ENCODE measurements at regions not wholly inside any gene's neighbourhood (a gene's known extent, or its start where the extent isn't known, plus 50 kb on each side); places are given as distances from the start of the nearest gene placed in this dataset.
A peak's percentile ranks its signal among the peaks of the same experiment; 100 is the strongest.
"Not testable (repeated sequence)": the region's sequence is repeated elsewhere in the genome, so short reads cannot be mapped to it uniquely, and the experiment has no call there.

DNA sequence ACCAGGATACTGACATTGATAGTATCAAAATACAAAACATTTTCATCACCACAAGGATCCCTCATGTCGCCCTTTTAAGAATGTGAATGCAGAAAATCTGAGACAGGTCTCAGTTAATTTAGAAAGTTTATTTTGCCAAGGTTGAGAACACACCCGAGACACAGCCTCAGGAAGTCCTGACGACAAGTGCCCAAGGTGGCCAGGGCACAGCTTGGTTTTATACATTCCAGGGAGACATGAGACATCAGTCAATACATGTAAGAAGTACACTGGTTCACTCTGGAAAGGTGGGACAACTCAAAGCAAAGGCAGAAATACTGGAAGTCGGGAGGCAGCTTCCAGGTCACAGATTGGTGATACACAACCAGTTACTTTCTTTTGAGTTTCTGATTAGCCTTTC, 235.2 kb upstream of the KRR1 start:
- no peaks in the 10 kb centered on the region for H3K4me1 Mint-ChIP-seq (ENCODE audit: low read depth)

DNA sequence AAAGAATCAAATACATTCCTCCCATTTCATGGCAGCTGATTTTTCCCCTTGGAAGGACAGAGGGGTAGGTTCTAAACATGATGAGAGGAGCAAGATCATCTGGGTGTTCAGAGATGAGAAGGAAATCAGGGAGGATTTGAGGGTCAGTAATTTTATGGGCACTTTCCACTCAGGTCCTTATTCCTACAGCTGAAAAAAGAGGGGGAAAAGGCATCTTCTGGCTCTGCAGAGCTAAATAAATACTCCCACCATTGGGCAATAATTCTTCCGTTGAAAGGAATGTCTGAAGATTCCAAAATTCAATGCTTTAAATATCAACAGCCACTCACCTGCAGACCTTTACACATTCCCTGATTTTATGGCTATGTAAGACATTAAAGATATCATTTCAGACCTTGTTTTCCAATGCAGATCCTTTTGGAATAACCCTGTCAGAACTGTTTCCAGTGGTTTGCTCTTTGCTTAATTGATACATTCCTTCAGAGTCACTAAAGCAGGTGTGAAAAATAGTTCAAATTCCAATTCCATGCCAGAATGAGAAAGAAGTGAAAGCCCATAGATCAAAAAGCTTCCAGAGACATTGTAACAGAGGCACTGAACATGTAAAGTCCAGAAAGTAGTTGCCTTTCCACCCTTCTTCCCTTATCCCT, 233.3 kb upstream of the KRR1 start:
- intact Hi-C loops (cut with micrococcal nuclease): no loop called here
- Mint-ChIP-seq H3K36me3 (ENCODE audit: low read depth) (no peaks in the 10 kb centered on the region), H3K27ac (no peak overlapping the region), H3K4me1 (ENCODE audit: low read depth) (peaks cover 6% of the 10 kb centered on the region), H3K9me3 (peaks cover 1% of the 10 kb centered on the region), H3K27me3 (ENCODE audit: insufficient read depth) (peaks cover 19% of the 10 kb centered on the region), H3K4me3 (no peak overlapping the region)
- no peak for DNase-seq (ENCODE audit: low spot score)

More for the DNA sequence above, 235.2 kb upstream of the KRR1 start:
- no peaks in the 10 kb centered on the region for H3K36me3 Mint-ChIP-seq (ENCODE audit: low read depth)
- no peak overlapping the region for H3K4me3 Mint-ChIP-seq
- DNase-seq (ENCODE audit: low spot score): no peak
- H3K27me3 Mint-ChIP-seq (ENCODE audit: insufficient read depth): peaks cover 19% of the 10 kb centered on the region
- H3K9me3 Mint-ChIP-seq: peaks cover 4% of the 10 kb centered on the region
- intact Hi-C loops (cut with micrococcal nuclease): no loop called here
- no peak overlapping the region for H3K27ac Mint-ChIP-seq

DNA sequence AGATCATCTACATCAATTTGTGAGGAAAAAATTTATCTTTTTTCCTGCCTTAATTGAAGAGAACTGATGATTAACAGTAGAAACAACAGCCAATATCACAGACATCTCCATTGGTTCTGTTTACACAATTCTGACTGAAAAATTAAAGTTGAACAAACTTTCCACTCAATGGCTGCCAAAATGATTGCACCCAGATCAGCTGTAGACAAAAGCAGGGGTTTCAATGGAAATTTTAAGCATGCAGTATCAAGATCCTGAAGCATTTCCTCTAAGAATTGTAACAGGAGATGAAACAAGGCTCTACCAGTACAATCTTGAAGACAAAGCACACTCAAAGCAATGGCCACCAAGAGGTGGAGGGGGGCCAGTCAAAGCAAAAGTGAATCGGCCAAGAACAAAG, 231.6 kb upstream of the KRR1 start:
- Mint-ChIP-seq H3K27ac (no peak overlapping the region), H3K4me1 (ENCODE audit: low read depth) (peaks cover 16% of the 10 kb centered on the region), H3K36me3 (ENCODE audit: low read depth) (no peaks in the 10 kb centered on the region), H3K9me3 (no peaks in the 10 kb centered on the region), H3K4me3 (no peak overlapping the region), H3K27me3 (ENCODE audit: insufficient read depth) (peaks cover 19% of the 10 kb centered on the region)
- no peak for DNase-seq (ENCODE audit: low spot score)
- intact Hi-C loops (cut with micrococcal nuclease): no loop called here

DNA sequence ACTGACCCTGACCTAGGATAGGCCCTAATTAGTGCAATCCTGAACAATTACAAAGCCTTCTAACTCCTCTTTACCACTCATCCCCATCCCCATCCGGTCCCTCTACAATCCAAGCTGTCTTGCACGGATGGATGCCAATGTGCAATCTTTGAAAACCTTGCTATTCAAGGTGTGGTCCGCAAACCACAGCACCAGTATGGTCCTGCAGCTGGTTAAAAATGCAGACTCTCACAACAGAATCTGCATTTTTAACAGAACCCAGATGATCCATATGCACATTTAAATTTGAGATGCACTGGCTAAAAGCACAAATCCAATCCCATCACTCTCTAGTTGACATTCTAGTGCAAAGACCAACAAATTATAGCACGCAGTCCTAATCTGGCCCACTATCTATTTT, 230.6 kb upstream of the KRR1 start:
- H3K27me3 Mint-ChIP-seq (ENCODE audit: insufficient read depth): peaks cover 19% of the 10 kb centered on the region
- no peaks in the 10 kb centered on the region for H3K36me3 Mint-ChIP-seq (ENCODE audit: low read depth)
- intact Hi-C loops (cut with micrococcal nuclease): no loop called here
- no peak overlapping the region for H3K27ac Mint-ChIP-seq
- peaks cover 21% of the 10 kb centered on the region for H3K4me1 Mint-ChIP-seq (ENCODE audit: low read depth)
- H3K4me3 Mint-ChIP-seq: no peak overlapping the region
- H3K9me3 Mint-ChIP-seq: no peaks in the 10 kb centered on the region
- DNase-seq (ENCODE audit: low spot score): no peak

DNA sequence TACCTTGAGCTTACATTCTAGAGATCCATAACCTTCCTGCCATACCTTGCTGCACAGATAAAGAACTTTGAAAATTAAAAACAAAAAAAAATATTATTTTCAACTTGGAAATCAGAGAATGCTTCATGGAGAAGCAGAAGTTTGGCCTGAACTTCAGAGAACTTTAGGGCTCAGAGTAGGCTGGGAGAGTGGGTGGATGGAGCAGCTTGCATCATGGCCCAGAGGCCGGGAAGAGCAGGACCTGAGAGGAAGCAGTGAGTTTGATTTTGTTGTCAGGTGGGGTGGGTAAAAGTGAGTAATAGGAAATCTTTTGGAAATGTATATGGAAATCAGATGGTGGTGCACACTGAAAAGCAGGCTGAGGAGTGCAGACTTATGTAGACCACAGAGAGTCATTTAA, 228.5 kb upstream of the KRR1 start:
- Mint-ChIP-seq H3K36me3 (ENCODE audit: low read depth) (no peaks in the 10 kb centered on the region), H3K9me3 (no peaks in the 10 kb centered on the region), H3K4me3 (no peak overlapping the region), H3K4me1 (ENCODE audit: low read depth) (peaks cover 22% of the 10 kb centered on the region), H3K27ac (no peak overlapping the region), H3K27me3 (ENCODE audit: insufficient read depth) (peaks cover 10% of the 10 kb centered on the region)
- DNase-seq (ENCODE audit: low spot score): no peak
- intact Hi-C loops (cut with micrococcal nuclease): loop anchor here (2.0 to 5.0 kb wide), 7 partner anchors 17 to 297 kb away; no protein-coding TSS in a partner anchor

DNA sequence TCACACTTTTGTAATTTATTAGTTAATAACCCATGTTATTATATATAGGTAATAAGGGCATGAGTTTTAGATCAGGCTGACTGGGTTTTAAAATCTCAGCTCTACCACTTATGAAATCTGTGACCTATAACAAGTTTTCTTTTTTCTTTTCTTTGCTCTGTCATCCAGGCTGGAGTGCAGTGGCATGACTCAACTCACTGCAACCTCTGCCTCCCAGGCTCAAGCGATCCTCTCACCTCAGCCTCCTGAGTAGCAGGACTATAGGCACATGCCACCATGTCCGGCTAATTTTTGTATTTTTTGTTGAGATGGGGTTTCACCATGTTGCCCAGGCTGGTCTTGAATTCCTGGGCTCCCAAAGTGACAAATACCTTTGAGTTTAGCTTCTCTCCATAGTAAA, 227.7 kb upstream of the KRR1 start:
- peak overlapping the region; percentile 66 for H3K27ac Mint-ChIP-seq

DNA sequence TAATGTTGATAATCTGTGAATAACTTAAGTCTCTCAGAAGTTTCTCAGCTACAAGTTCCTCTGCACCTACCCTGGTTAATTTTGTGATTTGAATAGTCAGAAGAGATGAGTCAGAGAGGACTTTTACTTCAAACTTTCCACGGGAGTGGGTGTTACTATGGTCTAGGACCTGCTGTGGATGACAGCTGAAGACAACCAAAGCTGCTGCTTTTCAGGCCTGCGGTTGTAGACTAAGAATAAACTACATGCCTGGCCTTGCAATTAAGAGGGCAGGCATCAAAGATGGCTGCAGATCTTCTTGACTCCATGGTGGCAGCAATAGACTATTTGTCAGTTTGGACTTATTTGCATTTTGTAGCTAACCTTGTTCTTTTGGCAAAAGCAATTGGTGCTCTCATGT, 227.1 kb upstream of the KRR1 start:
- Mint-ChIP-seq H3K4me1 (ENCODE audit: low read depth) (peaks cover 22% of the 10 kb centered on the region), H3K36me3 (ENCODE audit: low read depth) (no peaks in the 10 kb centered on the region), H3K27ac (peak overlapping the region; percentile 53), H3K27me3 (ENCODE audit: insufficient read depth) (peaks cover 5% of the 10 kb centered on the region), H3K4me3 (no peak overlapping the region), H3K9me3 (no peaks in the 10 kb centered on the region)
- intact Hi-C loops (cut with micrococcal nuclease): loop anchor here (1.0 to 5.0 kb wide), 10 partner anchors 16 to 610 kb away; partner anchors contain the start of gene BBS10
- peak; percentile 9 for DNase-seq (ENCODE audit: low spot score)

More for the DNA sequence above, 227.7 kb upstream of the KRR1 start:
- H3K4me3 Mint-ChIP-seq; H3K27me3 Mint-ChIP-seq (ENCODE audit: insufficient read depth); H3K36me3 Mint-ChIP-seq (ENCODE audit: low read depth); DNase-seq (ENCODE audit: low spot score); H3K9me3 Mint-ChIP-seq: not testable (repeated sequence)
- peaks cover 22% of the 10 kb centered on the region for H3K4me1 Mint-ChIP-seq (ENCODE audit: low read depth)
- intact Hi-C loops (cut with micrococcal nuclease): loop anchor here (2.0 to 5.0 kb wide), 7 partner anchors 16 to 298 kb away; no protein-coding TSS in a partner anchor

DNA sequence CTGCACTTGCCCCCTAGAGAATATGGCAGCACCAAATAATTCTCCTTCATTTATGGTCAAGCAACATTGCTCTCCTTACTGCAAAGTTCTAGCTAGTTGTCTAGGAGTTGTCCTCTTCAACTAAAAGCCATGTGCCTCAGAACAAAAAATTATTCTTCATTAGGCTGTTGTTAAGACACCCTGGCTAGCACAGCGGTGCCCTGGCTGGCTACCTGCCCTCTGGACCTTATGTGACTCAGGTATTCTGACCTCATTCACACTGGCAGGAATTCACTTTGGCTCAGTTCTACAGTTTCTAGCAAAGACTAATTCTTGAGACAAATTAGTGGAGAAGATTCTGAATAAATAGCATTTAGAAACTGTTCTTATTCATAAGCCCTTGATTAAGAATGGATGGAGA, 224.4 kb upstream of the KRR1 start:
- H3K4me1 Mint-ChIP-seq (ENCODE audit: low read depth): peaks cover 22% of the 10 kb centered on the region
- H3K36me3 Mint-ChIP-seq (ENCODE audit: low read depth): no peaks in the 10 kb centered on the region
- no peak overlapping the region for H3K27ac Mint-ChIP-seq
- H3K27me3 Mint-ChIP-seq (ENCODE audit: insufficient read depth): no peaks in the 10 kb centered on the region
- no peak overlapping the region for H3K4me3 Mint-ChIP-seq
- H3K9me3 Mint-ChIP-seq: peaks cover 5% of the 10 kb centered on the region
- intact Hi-C loops (cut with micrococcal nuclease): loop anchor here (5.0 kb wide), 2 partner anchors 56 to 141 kb away; no protein-coding TSS in a partner anchor
- no peak for DNase-seq (ENCODE audit: low spot score)

DNA sequence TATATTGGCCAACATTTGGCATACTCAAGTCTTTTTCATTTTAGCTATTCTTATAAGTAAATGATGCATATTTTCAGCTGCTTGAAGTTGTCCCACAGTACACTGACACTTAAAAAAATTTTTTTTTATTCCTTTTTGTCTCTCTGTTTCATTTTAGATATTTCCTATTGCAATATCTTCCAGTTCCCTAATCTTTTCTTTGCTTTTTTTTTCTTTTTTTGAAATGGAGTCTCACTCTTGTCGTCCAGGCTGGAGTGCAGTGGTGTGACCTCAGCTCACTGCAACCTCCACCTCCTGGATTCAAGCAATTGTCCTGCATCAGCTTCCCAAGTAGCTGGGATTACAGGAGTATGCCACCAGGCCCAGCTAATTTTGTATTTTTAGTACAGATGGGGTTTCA, 217.4 kb upstream of the KRR1 start:
- intact Hi-C loops (cut with micrococcal nuclease): loop anchor here (10.0 kb wide), 1 partner anchor 394 kb away; the partner anchor contains the start of genes CAPS2 and GLIPR1L1
- peaks cover 9% of the 10 kb centered on the region for H3K9me3 Mint-ChIP-seq
- peaks cover 4% of the 10 kb centered on the region for H3K27me3 Mint-ChIP-seq (ENCODE audit: insufficient read depth)
- H3K27ac Mint-ChIP-seq: no peak overlapping the region
- no peaks in the 10 kb centered on the region for H3K4me1 Mint-ChIP-seq (ENCODE audit: low read depth)
- DNase-seq (ENCODE audit: low spot score): no peak
- no peak overlapping the region for H3K4me3 Mint-ChIP-seq
- no peaks in the 10 kb centered on the region for H3K36me3 Mint-ChIP-seq (ENCODE audit: low read depth)

DNA sequence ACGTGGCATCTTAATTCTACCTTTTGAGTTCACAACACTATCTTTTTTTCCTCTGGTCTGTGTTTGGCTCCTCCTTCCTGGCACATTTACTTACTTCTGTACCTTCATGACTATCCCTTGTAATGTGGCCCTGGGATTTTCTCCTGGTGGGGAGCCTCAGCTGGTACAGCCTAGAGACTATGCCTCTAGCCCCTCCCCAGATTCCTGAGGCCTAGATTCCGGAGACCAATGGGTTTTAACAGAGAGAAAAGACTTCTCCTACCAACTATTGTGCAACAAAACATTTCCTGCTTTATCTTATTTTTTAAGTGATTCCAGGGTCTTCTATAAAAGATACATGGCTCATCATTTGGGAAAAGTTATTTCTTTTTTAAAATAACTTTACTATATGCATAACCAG, 216.2 kb upstream of the KRR1 start:
- DNase-seq (ENCODE audit: low spot score): no peak
- H3K4me3 Mint-ChIP-seq: no peak overlapping the region
- peaks cover 8% of the 10 kb centered on the region for H3K9me3 Mint-ChIP-seq
- peaks cover 11% of the 10 kb centered on the region for H3K4me1 Mint-ChIP-seq (ENCODE audit: low read depth)
- intact Hi-C loops (cut with micrococcal nuclease): loop anchor here (10.0 kb wide), 1 partner anchor 393 kb away; the partner anchor contains the start of genes CAPS2 and GLIPR1L1
- no peak overlapping the region for H3K27ac Mint-ChIP-seq
- peaks cover 4% of the 10 kb centered on the region for H3K27me3 Mint-ChIP-seq (ENCODE audit: insufficient read depth)
- peaks cover under 1% of the 10 kb centered on the region for H3K36me3 Mint-ChIP-seq (ENCODE audit: low read depth)

DNA sequence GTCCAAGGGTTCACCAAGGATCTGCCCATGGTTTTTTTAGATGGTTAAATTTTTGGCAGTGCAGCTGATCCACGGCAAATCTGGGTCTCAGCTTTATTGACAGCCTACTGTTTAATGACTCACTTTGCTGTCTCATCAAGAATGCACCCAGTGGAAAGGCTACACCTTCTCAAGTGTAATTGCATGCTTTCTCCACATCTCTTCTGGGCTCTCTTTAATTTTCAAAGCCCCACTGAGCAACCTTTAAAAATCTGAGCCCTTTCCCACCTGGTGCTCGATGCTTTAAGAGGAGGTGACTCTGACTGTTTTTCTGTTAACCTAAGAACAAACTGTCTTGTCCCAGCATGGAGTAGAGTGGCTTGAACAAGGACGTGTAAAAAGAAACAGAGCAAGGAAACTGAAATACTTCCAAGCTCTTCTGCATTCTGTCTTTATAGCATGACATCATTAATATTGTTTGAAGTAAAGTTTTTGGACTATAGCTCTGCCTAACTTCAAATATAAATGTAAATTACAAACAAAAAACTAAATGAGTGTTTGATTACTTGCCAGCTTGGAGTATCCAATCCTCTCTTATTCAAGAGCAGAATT, 214.2 kb upstream of the KRR1 start:
- Mint-ChIP-seq H3K4me1 (ENCODE audit: low read depth) (peaks cover 16% of the 10 kb centered on the region), H3K9me3 (peaks cover 12% of the 10 kb centered on the region), H3K27me3 (ENCODE audit: insufficient read depth) (peaks cover 6% of the 10 kb centered on the region), H3K27ac (no peak overlapping the region), H3K4me3 (no peak overlapping the region), H3K36me3 (ENCODE audit: low read depth) (peaks cover 5% of the 10 kb centered on the region)
- DNase-seq (ENCODE audit: low spot score): no peak
- intact Hi-C loops (cut with micrococcal nuclease): loop anchor here (10.0 kb wide), 1 partner anchor 391 kb away; the partner anchor contains the start of genes CAPS2 and GLIPR1L1

DNA sequence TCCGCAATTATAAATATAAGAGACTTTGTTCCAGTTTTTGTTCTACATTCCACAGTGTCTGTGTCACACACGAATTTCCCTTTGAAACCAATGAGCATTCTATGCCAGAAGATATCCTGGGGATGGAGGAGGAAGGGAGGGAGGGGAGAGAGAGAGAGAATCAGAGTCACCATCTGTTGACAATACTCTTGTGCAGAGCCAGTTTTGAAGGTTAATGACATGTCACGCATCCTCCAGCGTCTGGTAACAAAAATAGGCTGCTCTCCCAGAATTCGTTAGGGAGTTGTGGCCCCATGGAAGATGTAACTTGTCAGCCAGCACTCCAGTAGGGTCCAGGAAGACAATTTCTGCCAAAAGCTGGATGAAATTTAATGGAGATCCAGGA, 213.5 kb upstream of the KRR1 start:
- Mint-ChIP-seq H3K27ac (no peak overlapping the region), H3K27me3 (ENCODE audit: insufficient read depth) (peaks cover 6% of the 10 kb centered on the region), H3K36me3 (ENCODE audit: low read depth) (peaks cover 5% of the 10 kb centered on the region), H3K4me3 (no peak overlapping the region), H3K9me3 (peaks cover 12% of the 10 kb centered on the region), H3K4me1 (ENCODE audit: low read depth) (peaks cover 16% of the 10 kb centered on the region)
- intact Hi-C loops (cut with micrococcal nuclease): loop anchor here (5.0 to 10.0 kb wide), 4 partner anchors 32 to 390 kb away; partner anchors contain the start of genes CAPS2, GLIPR1L1 and KRR1
- no peak for DNase-seq (ENCODE audit: low spot score)

DNA sequence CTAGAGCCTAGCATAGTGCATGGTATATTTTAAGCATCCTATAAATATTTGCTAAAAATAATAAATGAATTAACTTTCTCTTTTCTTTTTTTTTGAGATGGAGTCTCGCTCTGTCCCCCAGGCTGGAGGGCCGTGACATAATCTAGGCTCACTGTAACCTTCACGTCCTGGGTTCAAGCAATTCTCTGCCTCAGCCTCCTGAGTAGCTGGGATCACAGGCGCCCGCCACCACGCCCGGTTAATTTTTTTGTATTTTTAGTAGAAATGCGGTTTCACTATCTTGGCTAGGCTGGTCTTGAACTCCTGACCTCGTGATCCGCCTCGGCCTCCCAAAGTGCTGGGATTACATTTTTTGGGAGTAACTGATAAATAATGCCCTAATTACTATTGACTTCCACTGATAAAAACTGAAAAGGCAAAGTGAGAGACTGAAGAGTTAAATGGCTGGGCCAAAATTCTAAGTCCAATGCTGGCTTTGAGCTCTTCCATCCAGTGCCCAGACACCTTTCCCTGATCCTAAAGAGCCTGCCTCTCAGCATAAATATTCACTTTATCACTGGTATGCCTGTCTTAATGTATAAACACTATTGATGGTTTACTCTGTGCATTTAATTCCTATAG, 213.0 kb upstream of the KRR1 start:
- H3K9me3 Mint-ChIP-seq: peaks cover 12% of the 10 kb centered on the region
- no peak overlapping the region for H3K4me3 Mint-ChIP-seq
- H3K4me1 Mint-ChIP-seq (ENCODE audit: low read depth): peaks cover 16% of the 10 kb centered on the region
- no peak for DNase-seq (ENCODE audit: low spot score)
- H3K27ac Mint-ChIP-seq: no peak overlapping the region
- peaks cover 5% of the 10 kb centered on the region for H3K36me3 Mint-ChIP-seq (ENCODE audit: low read depth)
- peaks cover 6% of the 10 kb centered on the region for H3K27me3 Mint-ChIP-seq (ENCODE audit: insufficient read depth)
- intact Hi-C loops (cut with micrococcal nuclease): loop anchor here (5.0 to 10.0 kb wide), 4 partner anchors 33 to 390 kb away; partner anchors contain the start of genes CAPS2, GLIPR1L1 and KRR1

All from activated T-helper 1 cell treated with anti-CD3 and anti-CD28 coated beads, Interleukin-12 subunit alpha, Interleukin-12 subunit beta, Interleukin-2, Interleukin-4 antibody, amounts not matched to agents 30 ng/mL and 10 ng/mL and 1 ng/mL, durations not matched to agents 14 hours and 24 hours and 36 hours (primary cell).